DOHH2 (cell line): ENCODE measurements at regions not wholly inside any gene's neighbourhood (a gene's known extent, or its start where the extent isn't known, plus 50 kb on each side); places are given as distances from the start of the nearest gene placed in this dataset.

Experiments
- H3F3A ChIP-seq: fragments of 200-600 bp; sonication (generic), shearing (Covaris generic); 2 replicates; pipeline ENCODE4 v1.6.0; 2016; ENCODE audit warnings: antibody characterized with exemption, mild to moderate bottlenecking; ENCODE audit not compliant: control insufficient read depth, insufficient read depth
- H3K27ac ChIP-seq: fragments of 200-600 bp; sonication (generic); 2 replicates; pipeline ENCODE4 v1.5.1; 2014; ENCODE audit warnings: low read depth, mild to moderate bottlenecking, low read length, moderate library complexity
- H3K27me3 ChIP-seq: fragments of 200-600 bp; sonication (generic); 2 replicates; pipeline ENCODE4 v1.6.1; 2014; ENCODE audit warnings: mild to moderate bottlenecking, low read length, mixed read lengths; ENCODE audit not compliant: control insufficient read depth
- H3K36me3 ChIP-seq: fragments of 200-600 bp; sonication (generic); 2 replicates; pipeline ENCODE4 v1.6.1; 2014; ENCODE audit warnings: mild to moderate bottlenecking, low read length, moderate library complexity, mixed read lengths; ENCODE audit not compliant: control insufficient read depth
- H3K4me1 ChIP-seq: fragments of 200-600 bp; sonication (generic); 2 replicates; pipeline ENCODE4 v1.6.1; 2014; ENCODE audit warnings: mild to moderate bottlenecking, low read length, mixed read lengths; ENCODE audit not compliant: control insufficient read depth
- H3K4me2 ChIP-seq: fragments of 200-600 bp; sonication (generic); 2 replicates; pipeline ENCODE4 v1.6.0; 2014; ENCODE audit warnings: mild to moderate bottlenecking, low read length, moderate library complexity
- H3K4me3 ChIP-seq: fragments of 200-600 bp; sonication (generic); 2 replicates; pipeline ENCODE4 v1.5.1; 2014; ENCODE audit warnings: mild to moderate bottlenecking, low read length, mixed read lengths
- H3K79me2 ChIP-seq: fragments of 200-600 bp; sonication (generic); 2 replicates; pipeline ENCODE4 v1.6.1; 2014; ENCODE audit warnings: mild to moderate bottlenecking, low read length, mixed read lengths; ENCODE audit not compliant: control insufficient read depth
- H3K9me2 ChIP-seq: fragments of 200-600 bp; sonication (generic); replicated peaks from 2 replicates; pipeline ENCODE4 v1.6.1; 2014; ENCODE audit warnings: mild to moderate bottlenecking, low read length, mixed read lengths; ENCODE audit not compliant: control insufficient read depth
- H3K9me3 ChIP-seq: fragments of 200-600 bp; sonication (generic); 2 replicates; pipeline ENCODE4 v1.6.1; 2014; ENCODE audit warnings: antibody characterized with exemption, low read length, mixed read lengths; ENCODE audit not compliant: control insufficient read depth, insufficient read depth
- H4K20me1 ChIP-seq: fragments of 200-600 bp; sonication (generic); 2 replicates; pipeline ENCODE4 v1.6.0; 2014; ENCODE audit warnings: low read depth, mild to moderate bottlenecking, antibody characterized with exemption, low read length, moderate library complexity; ENCODE audit not compliant: control insufficient read depth, insufficient read depth
- EZH2phosphoT487 ChIP-seq: fragments of 200-600 bp; sonication (generic); IDR thresholded peaks from 2 replicates; pipeline ENCODE4 v1.6.1; 2017; ENCODE audit warnings: borderline replicate concordance, mild to moderate bottlenecking, antibody characterized with exemption, low read length, moderate library complexity, mixed read lengths
- TF ChIP-seq, protein P1 (sequence below): fragments of 200-600 bp; sonication (generic); IDR thresholded peaks from one replicate; pipeline ENCODE4 v1.5.1; 2014; ENCODE audit warnings: antibody characterized with exemption, mild to moderate bottlenecking, low read depth, low read length; ENCODE audit not compliant: poor library complexity, severe bottlenecking

DNA sequence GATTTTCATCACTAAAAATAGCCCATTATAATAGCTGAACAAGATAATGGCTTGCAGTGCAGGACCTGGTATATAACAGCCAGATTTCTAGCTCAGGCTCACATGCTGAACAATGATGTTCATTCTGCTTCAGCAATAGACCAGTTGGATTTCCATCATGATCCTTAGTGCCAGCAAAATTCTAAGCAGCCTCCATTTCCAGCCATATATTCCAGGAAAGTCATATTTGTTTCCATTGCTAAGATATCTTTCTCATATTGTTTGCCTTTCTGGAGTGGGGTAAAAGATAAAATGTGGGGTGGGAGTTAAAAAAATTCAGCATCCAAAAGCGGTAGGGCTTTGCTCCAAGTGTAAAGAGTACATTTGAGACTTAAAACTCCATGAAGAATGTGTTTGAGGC is 2344.1 kb downstream of the PCDH7 start:
- Histone ChIP-seq H3K4me1 (no peaks in the 10 kb centered on the region), H3F3A (no peaks in the 10 kb centered on the region), H3K27me3 (no peaks in the 10 kb centered on the region), H4K20me1 (no peaks in the 10 kb centered on the region), H3K9me2 (no peaks in the 10 kb centered on the region; the same call in 1 of the 2 replicates), H3K9me3 (no peaks in the 10 kb centered on the region), H3K4me2 (no peak overlapping the region), H3K4me3 (no peak overlapping the region), H3K79me2 (no peaks in the 10 kb centered on the region), H3K27ac (no peak overlapping the region), H3K36me3 (no peaks in the 10 kb centered on the region)
- TF ChIP-seq, protein P1, sequence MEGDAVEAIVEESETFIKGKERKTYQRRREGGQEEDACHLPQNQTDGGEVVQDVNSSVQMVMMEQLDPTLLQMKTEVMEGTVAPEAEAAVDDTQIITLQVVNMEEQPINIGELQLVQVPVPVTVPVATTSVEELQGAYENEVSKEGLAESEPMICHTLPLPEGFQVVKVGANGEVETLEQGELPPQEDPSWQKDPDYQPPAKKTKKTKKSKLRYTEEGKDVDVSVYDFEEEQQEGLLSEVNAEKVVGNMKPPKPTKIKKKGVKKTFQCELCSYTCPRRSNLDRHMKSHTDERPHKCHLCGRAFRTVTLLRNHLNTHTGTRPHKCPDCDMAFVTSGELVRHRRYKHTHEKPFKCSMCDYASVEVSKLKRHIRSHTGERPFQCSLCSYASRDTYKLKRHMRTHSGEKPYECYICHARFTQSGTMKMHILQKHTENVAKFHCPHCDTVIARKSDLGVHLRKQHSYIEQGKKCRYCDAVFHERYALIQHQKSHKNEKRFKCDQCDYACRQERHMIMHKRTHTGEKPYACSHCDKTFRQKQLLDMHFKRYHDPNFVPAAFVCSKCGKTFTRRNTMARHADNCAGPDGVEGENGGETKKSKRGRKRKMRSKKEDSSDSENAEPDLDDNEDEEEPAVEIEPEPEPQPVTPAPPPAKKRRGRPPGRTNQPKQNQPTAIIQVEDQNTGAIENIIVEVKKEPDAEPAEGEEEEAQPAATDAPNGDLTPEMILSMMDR = no peak
- TF ChIP-seq EZH2phosphoT487 = no peak

DNA sequence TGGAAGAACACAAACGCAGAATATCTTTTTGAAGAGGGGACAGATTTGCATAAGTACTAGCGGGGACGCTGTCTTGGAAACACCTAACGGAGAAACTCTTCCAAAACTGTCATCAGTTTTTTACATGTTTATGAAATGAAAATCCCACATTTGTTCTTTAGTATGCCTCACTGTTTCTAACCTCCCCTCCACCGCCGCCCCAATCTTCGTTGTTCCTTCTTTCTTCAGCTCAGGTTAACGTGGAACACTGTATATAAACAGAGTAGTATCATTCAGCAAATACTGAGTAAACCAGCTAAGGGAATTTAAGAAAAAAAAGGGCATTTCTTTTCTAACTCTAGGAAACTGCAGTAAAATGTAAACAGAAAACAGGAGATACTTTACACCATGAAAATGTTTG is 2345.6 kb downstream of the PCDH7 start:
- Histone ChIP-seq H3K9me3 (no peaks in the 10 kb centered on the region), H3K4me2 (no peak overlapping the region), H3K79me2 (no peaks in the 10 kb centered on the region), H3K9me2 (no peaks in the 10 kb centered on the region; the same call in 1 of the 2 replicates), H3F3A (no peaks in the 10 kb centered on the region), H4K20me1 (no peaks in the 10 kb centered on the region), H3K4me3 (no peak overlapping the region), H3K27me3 (no peaks in the 10 kb centered on the region), H3K27ac (no peak overlapping the region), H3K4me1 (no peaks in the 10 kb centered on the region), H3K36me3 (no peaks in the 10 kb centered on the region)
- TF ChIP-seq EZH2phosphoT487 = no peak

DNA sequence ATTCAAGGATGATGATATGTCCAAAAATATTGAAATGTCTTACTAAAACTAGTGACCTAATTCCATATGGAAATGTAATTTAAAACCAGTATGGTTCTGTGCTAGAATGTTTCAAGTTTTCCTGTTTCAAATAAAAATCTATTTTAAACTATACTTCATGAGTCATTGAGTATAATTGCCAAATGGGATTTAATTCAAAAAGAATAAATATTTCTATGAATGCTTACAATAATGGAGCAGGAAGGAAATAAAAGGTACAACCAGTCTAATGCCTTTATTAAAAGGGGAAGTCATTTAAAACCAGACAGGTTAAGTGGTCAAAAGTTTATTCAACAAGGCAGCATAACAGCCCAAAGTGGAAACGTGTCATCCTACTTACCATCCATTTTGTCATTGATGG is 2347.1 kb downstream of the PCDH7 start:
- Histone ChIP-seq H3K4me1 (no peaks in the 10 kb centered on the region), H3K4me3 (no peak overlapping the region), H3K9me2 (no peaks in the 10 kb centered on the region; the same call in 1 of the 2 replicates), H3F3A (no peaks in the 10 kb centered on the region), H4K20me1 (no peaks in the 10 kb centered on the region), H3K27me3 (no peaks in the 10 kb centered on the region), H3K9me3 (no peaks in the 10 kb centered on the region), H3K27ac (no peak overlapping the region), H3K79me2 (no peaks in the 10 kb centered on the region), H3K36me3 (no peaks in the 10 kb centered on the region), H3K4me2 (no peak overlapping the region)
- TF ChIP-seq, protein P1 = no peak
- no peak for TF ChIP-seq EZH2phosphoT487

DNA sequence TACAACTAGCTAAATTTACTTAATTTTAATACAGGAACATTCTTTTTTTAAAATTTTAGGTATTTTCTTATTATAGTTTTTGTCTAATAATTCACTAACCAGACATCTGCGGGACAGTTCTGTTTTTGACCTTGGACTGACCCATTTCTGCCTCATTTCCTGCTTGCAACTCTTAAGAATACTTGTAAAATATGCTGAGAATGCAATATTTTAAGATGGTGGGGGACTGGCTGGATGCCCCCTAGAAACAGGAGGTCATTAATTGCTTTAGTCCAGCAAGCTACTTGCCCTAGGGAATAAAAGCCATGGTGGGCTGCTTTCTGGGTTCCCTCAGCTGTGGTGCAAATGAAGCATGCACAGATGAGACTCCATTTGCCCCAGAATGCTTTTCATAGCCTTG is 2348.4 kb downstream of the PCDH7 start:
- Histone ChIP-seq H3K9me3 (no peaks in the 10 kb centered on the region), H3K4me2 (no peak overlapping the region), H3K9me2 (no peaks in the 10 kb centered on the region; the same call in 1 of the 2 replicates)

More for the DNA sequence above, 2348.4 kb downstream of the PCDH7 start:
- Histone ChIP-seq H3K4me1 (no peaks in the 10 kb centered on the region), H4K20me1 (no peaks in the 10 kb centered on the region), H3K4me3 (no peak overlapping the region), H3K36me3 (no peaks in the 10 kb centered on the region), H3K27me3 (no peaks in the 10 kb centered on the region), H3K79me2 (no peaks in the 10 kb centered on the region), H3F3A (no peaks in the 10 kb centered on the region), H3K27ac (no peak overlapping the region)
- TF ChIP-seq EZH2phosphoT487 = no peak
- TF ChIP-seq, protein P1 = no peak
